ENCODE measurements at regions not wholly inside any gene's neighbourhood (a gene's known extent, or its start where the extent isn't known, plus 50 kb on each side); places are given as distances from the start of the nearest gene placed in this dataset.

DNA sequence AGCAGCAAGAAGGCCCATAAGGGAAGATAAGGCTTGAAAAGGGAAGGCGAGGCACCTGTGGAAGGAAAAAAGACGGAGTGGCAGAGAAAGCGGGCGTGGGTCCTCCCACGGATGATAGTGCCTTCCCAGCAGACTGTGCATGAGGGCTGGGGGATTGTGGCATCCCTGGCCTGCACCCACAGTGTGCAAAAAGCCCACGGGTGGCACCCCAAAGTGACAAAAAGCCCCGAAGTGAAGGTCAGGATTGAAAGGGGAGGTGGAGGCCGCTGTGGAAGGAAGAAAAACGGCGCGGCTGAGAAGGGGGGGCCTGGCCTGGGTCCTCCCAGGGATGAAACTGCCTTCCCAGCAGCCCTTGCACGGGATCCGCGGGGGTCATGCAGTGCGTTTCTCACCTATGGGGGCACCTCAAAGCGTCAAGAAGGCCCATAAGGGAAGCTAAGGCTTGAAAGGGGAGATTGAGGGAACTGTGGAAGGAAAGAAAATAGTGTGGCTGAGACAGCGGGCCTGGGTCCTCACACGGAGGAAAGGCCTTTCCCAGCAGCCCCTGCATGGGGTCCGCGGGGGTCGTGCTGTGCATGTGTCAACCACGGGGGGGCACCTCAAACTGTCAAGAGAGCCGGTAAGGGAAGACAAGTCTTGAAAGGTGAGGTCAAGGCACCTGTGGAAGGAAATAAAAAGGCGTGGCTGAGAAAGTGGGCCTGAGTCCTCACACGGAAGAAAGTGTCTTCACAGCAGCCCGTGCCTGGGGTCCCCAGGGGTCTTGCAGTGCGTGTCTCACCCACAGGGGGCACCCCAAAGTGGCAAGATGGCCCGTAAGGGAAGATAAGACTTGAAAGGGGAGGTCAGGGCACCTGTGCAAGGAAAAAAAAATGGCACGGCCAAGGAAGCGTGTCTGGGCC lies 274.1 kb downstream of the ALG10 start:
- Mint-ChIP-seq H3K27ac (ENCODE audit: unreplicated experiment) (no peak overlapping the region), H3K27me3 (ENCODE audit: insufficient read depth, unreplicated experiment) (peaks cover 39% of the 10 kb centered on the region), H3K4me3 (ENCODE audit: unreplicated experiment) (no peak overlapping the region), H3K36me3 (ENCODE audit: insufficient read depth, unreplicated experiment) (peaks cover 4% of the 10 kb centered on the region), H3K9me3 (ENCODE audit: unreplicated experiment) (peaks cover 50% of the 10 kb centered on the region), H3K4me1 (ENCODE audit: low read depth, unreplicated experiment) (no peaks in the 10 kb centered on the region)
- ChIA-PET CTCF (no interaction called here), POLR2A (no interaction called here)
- H3K9me3 ChIP-seq = peaks cover 38% of the 10 kb centered on the region
- no peaks in the 10 kb centered on the region for H3K4me1 ChIP-seq
- no peaks in the 10 kb centered on the region for H3K36me3 ChIP-seq (ENCODE audit: control insufficient read depth, insufficient read depth, low read length)
- BruUV-seq (replicated peaks) = no TSS peak
- intact Hi-C loops (cut with micrococcal nuclease; ENCODE audit: unreplicated experiment) = no loop called here
- TF ChIP-seq, protein P1, sequence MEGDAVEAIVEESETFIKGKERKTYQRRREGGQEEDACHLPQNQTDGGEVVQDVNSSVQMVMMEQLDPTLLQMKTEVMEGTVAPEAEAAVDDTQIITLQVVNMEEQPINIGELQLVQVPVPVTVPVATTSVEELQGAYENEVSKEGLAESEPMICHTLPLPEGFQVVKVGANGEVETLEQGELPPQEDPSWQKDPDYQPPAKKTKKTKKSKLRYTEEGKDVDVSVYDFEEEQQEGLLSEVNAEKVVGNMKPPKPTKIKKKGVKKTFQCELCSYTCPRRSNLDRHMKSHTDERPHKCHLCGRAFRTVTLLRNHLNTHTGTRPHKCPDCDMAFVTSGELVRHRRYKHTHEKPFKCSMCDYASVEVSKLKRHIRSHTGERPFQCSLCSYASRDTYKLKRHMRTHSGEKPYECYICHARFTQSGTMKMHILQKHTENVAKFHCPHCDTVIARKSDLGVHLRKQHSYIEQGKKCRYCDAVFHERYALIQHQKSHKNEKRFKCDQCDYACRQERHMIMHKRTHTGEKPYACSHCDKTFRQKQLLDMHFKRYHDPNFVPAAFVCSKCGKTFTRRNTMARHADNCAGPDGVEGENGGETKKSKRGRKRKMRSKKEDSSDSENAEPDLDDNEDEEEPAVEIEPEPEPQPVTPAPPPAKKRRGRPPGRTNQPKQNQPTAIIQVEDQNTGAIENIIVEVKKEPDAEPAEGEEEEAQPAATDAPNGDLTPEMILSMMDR (IDR thresholded peaks at IDR 0.05; ENCODE audit: insufficient read depth in 1 of 2, low read depth in 1 of 2, low read length in 1 of 2, severe bottlenecking in 1 of 2, unreplicated experiment in 1 of 2) = no peak
- no peak overlapping the region for H3K4me3 ChIP-seq (ENCODE audit: low read depth, low read length)
- no peaks in the 10 kb centered on the region for H3K27me3 ChIP-seq (replicated peaks; ENCODE audit: control insufficient read depth, insufficient read depth, low read length)
- DNase-seq = peak in 1 of 2 experiments; percentile 21

DNA sequence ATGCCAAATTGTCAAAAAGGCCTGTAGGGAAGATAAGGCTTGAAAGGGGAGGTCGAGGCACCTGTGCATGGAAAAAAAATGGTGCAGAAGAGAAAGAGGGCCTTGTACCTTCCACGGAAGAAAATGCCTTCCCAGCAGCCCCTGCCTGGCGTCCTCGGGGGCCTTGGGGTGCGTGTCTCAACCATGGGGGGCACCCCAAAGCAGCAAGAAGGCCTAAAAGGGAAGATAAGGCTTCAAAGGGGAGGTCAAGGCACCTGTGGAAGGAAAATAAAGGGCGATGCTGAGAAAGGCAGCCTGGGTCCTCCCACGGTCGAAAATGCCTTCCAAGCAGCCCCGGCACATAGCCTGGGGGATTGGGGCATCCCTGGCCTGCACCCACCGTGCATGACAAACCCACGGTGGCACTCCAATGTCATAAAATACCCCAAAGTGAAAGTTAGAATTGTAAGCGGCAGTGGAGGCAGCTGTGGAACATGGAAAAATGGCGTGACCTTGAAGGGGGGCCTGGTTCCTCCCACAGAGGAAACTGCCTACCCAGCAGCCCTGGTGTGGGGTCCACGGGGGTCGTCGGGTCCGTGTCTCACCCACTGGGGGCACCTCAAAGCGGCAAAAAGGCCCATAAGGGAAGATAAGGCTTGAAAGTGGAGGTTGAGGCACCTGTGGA lies 275.0 kb downstream of the ALG10 start:
- Mint-ChIP-seq H3K27ac (ENCODE audit: unreplicated experiment) (no peak overlapping the region), H3K9me3 (ENCODE audit: unreplicated experiment) (peaks cover 58% of the 10 kb centered on the region), H3K4me1 (ENCODE audit: low read depth, unreplicated experiment) (no peaks in the 10 kb centered on the region), H3K4me3 (ENCODE audit: unreplicated experiment) (no peak overlapping the region), H3K36me3 (ENCODE audit: insufficient read depth, unreplicated experiment) (peaks cover 4% of the 10 kb centered on the region), H3K27me3 (ENCODE audit: insufficient read depth, unreplicated experiment) (peaks cover 44% of the 10 kb centered on the region)
- ChIA-PET CTCF (no interaction called here), POLR2A (no interaction called here)
- peaks cover 38% of the 10 kb centered on the region for H3K9me3 ChIP-seq
- TF ChIP-seq, protein P1 (IDR thresholded peaks at IDR 0.05; ENCODE audit: insufficient read depth in 1 of 2, low read depth in 1 of 2, low read length in 1 of 2, severe bottlenecking in 1 of 2, unreplicated experiment in 1 of 2) = no peak
- H3K4me3 ChIP-seq (ENCODE audit: low read depth, low read length) = no peak overlapping the region
- H3K36me3 ChIP-seq (ENCODE audit: control insufficient read depth, insufficient read depth, low read length) = no peaks in the 10 kb centered on the region
- DNase-seq = peak in 1 of 2 experiments; percentile 17
- intact Hi-C loops (cut with micrococcal nuclease; ENCODE audit: unreplicated experiment) = no loop called here
- H3K27me3 ChIP-seq (replicated peaks; ENCODE audit: control insufficient read depth, insufficient read depth, low read length) = no peaks in the 10 kb centered on the region
- no TSS peak for BruUV-seq (replicated peaks)
- no peaks in the 10 kb centered on the region for H3K4me1 ChIP-seq

DNA sequence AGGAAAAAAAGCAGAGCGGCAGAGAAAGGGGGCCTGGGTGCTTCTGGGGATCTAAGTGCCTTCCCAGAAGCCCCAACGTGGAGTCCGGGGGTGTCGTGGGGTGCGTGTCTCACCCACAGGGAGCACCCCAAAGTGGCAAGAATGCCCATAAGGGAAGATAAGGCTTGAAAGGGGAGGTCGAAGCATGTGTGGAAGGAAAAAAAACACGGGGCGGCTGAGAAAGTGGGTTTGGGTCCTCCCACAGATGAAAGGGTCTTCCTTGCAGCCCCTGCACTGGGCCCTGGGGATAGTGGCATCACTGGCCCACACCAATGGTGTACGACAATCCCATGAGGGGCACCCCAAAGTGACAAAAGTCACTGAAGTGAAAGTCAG lies 275.5 kb downstream of the ALG10 start:
- CTCF ChIA-PET = no interaction called here
- no peaks in the 10 kb centered on the region for H3K36me3 ChIP-seq (ENCODE audit: control insufficient read depth, insufficient read depth, low read length)
- no peaks in the 10 kb centered on the region for H3K4me1 ChIP-seq
- no peaks in the 10 kb centered on the region for H3K27me3 ChIP-seq (replicated peaks; ENCODE audit: control insufficient read depth, insufficient read depth, low read length)
- peaks cover 41% of the 10 kb centered on the region for H3K9me3 ChIP-seq
- intact Hi-C loops (cut with micrococcal nuclease; ENCODE audit: unreplicated experiment) = no loop called here
- Mint-ChIP-seq H3K27me3 (ENCODE audit: insufficient read depth, unreplicated experiment) (peaks cover 49% of the 10 kb centered on the region), H3K4me3 (ENCODE audit: unreplicated experiment) (no peak overlapping the region), H3K4me1 (ENCODE audit: low read depth, unreplicated experiment) (no peaks in the 10 kb centered on the region), H3K9me3 (ENCODE audit: unreplicated experiment) (peaks cover 58% of the 10 kb centered on the region), H3K36me3 (ENCODE audit: insufficient read depth, unreplicated experiment) (peaks cover 4% of the 10 kb centered on the region), H3K27ac (ENCODE audit: unreplicated experiment) (no peak overlapping the region)
- no TSS peak for BruUV-seq (replicated peaks)
- no peak overlapping the region for H3K4me3 ChIP-seq (ENCODE audit: low read depth, low read length)
- peak in 1 of 2 experiments; percentile 17 for DNase-seq
- POLR2A ChIA-PET = no interaction called here
- TF ChIP-seq, protein P1 (IDR thresholded peaks at IDR 0.05; ENCODE audit: insufficient read depth in 1 of 2, low read depth in 1 of 2, low read length in 1 of 2, severe bottlenecking in 1 of 2, unreplicated experiment in 1 of 2) = no peak
